ENCODE measurements at regions not wholly inside any gene's neighbourhood (a gene's known extent, or its start where the extent isn't known, plus 50 kb on each side); places are given as distances from the start of the nearest gene placed in this dataset.

GRCh38 chr13:24931450-24932251 is 164.3 kb upstream of the PABPC3 start:
- intact Hi-C loops (cut with micrococcal nuclease; ENCODE audit: unreplicated experiment): no loop called here
- no peak overlapping the region for H3K27ac ChIP-seq (ENCODE audit: control insufficient read depth, insufficient read depth)
- in situ Hi-C loops (cut with MboI): no loop called here
- ATAC-seq (no peak), FAIRE-seq (no peak), DNase-seq (ENCODE audit: low read depth, low spot score) (no peak)
- CTCF ChIA-PET: no interaction called here
- no peaks in the 10 kb centered on the region; the same call in 1 of the 2 replicates for H3K4me1 ChIP-seq (ENCODE audit: control insufficient read depth, insufficient read depth, low read length)
- no peak overlapping the region for H3K4me3 ChIP-seq
- RAD21 ChIA-PET (ENCODE audit: unreplicated experiment): no interaction called here
- H4K20me1 ChIP-seq (ENCODE audit: control insufficient read depth, insufficient read depth): no peaks in the 10 kb centered on the region
- SMC1A ChIA-PET (ENCODE audit: uncharacterized antibody, unreplicated experiment): no interaction called here
- no TSS peak for BruUV-seq (replicated peaks)
- no peaks in the 10 kb centered on the region for H3K79me2 ChIP-seq (ENCODE audit: control insufficient read depth, insufficient read depth, low read length)
- no peak overlapping the region for H3K9ac ChIP-seq (ENCODE audit: control insufficient read depth, insufficient read depth, low read length)
- no peak for TF ChIP-seq NR2F1 (conservative IDR thresholded peaks at IDR 0.05)
- no peak for TF ChIP-seq IKZF1 (conservative IDR thresholded peaks at IDR 0.05)
- TF ChIP-seq EZH2 (IDR thresholded peaks at IDR 0.05; ENCODE audit: borderline replicate concordance, control insufficient read depth, low read depth, low read length): no peak
- TF ChIP-seq IRF5 (IDR thresholded peaks at IDR 0.05; ENCODE audit: borderline replicate concordance): no peak
- TF ChIP-seq TARDBP (IDR thresholded peaks at IDR 0.05; ENCODE audit: borderline replicate concordance): no peak
- no peak for TF ChIP-seq BMI1 (IDR thresholded peaks at IDR 0.05; ENCODE audit: borderline replicate concordance)
- TF ChIP-seq POLR2A (IDR thresholded peaks at IDR 0.05; ENCODE audit: low read depth, low read length): no peak
- TF ChIP-seq ESRRA (IDR thresholded peaks at IDR 0.05; ENCODE audit: low read length): no peak
- TF ChIP-seq ZZZ3 (IDR thresholded peaks at IDR 0.05; ENCODE audit: control insufficient read depth, insufficient read length, low read depth): no peak
- TF ChIP-seq HCFC1 (IDR thresholded peaks at IDR 0.05; ENCODE audit: low read length): no peak
- no peak for TF ChIP-seq MEF2B (IDR thresholded peaks at IDR 0.05; ENCODE audit: partially characterized antibody, poor library complexity, severe bottlenecking)
- TF ChIP-seq ATF3 (IDR thresholded peaks at IDR 0.05; ENCODE audit: borderline replicate concordance, extremely low read depth, low read depth, low read length): no peak
- TF ChIP-seq BRCA1 (IDR thresholded peaks at IDR 0.05; ENCODE audit: low read depth, low read length): no peak
- no peak for TF ChIP-seq EED (IDR thresholded peaks at IDR 0.05; ENCODE audit: low read depth)
- TF ChIP-seq SKIL (IDR thresholded peaks at IDR 0.05; ENCODE audit: low read depth, poor library complexity, severe bottlenecking): no peak
- no peak for TF ChIP-seq TCF7 (IDR thresholded peaks at IDR 0.05; ENCODE audit: borderline replicate concordance)
- H2AFZ ChIP-seq (ENCODE audit: control insufficient read depth, low read depth, low read length): no peak overlapping the region
- POLR2A ChIA-PET: no interaction called here
- H3K27me3 ChIP-seq (replicated peaks in 1 of 2; ENCODE audit: control insufficient read depth in 2 of 2, insufficient read depth in 2 of 2, low read length in 1 of 2): no peaks in the 10 kb centered on the region; a peak in 1 of 4 replicates
- H3K36me3 ChIP-seq (ENCODE audit: control insufficient read depth in 2 of 2, insufficient read depth in 2 of 2, low read length in 1 of 2): no peaks in the 10 kb centered on the region
- H3K4me2 ChIP-seq (ENCODE audit: control insufficient read depth, insufficient read depth): no peak overlapping the region
- no peaks in the 10 kb centered on the region; the same call in 2 of the 3 replicates for H3K9me3 ChIP-seq (replicated peaks; ENCODE audit: control insufficient read depth, insufficient read depth, low read length)
- WGBS (ENCODE audit: insufficient coverage, insufficient replicate concordance, low lambda C conversion rate, missing lambda C conversion rate): 36% methylated on average over 31 of the region's 31 CpGs
